NB4 (cell line): ENCODE measurements at regions not wholly inside any gene's neighbourhood (a gene's known extent, or its start where the extent isn't known, plus 50 kb on each side); places are given as distances from the start of the nearest gene placed in this dataset.

ENCODE experiments used
- POLR2A ChIP-seq: IDR thresholded peaks from 2 replicates; pipeline ENCODE4 v1.6.1; 2011; ENCODE audit warnings: mild to moderate bottlenecking; ENCODE audit not compliant: insufficient read length; ENCODE audit errors: extremely low read depth
- TF ChIP-seq, protein P1 (sequence below): IDR thresholded peaks from one replicate; pipeline ENCODE4 v1.5.1; 2012; ENCODE audit warnings: low read depth, low read length
- TF ChIP-seq, protein P2 (sequence below): IDR thresholded peaks from 2 replicates; pipeline ENCODE4 v1.6.1; 2011; ENCODE audit warnings: low read depth, low read length

DNA sequence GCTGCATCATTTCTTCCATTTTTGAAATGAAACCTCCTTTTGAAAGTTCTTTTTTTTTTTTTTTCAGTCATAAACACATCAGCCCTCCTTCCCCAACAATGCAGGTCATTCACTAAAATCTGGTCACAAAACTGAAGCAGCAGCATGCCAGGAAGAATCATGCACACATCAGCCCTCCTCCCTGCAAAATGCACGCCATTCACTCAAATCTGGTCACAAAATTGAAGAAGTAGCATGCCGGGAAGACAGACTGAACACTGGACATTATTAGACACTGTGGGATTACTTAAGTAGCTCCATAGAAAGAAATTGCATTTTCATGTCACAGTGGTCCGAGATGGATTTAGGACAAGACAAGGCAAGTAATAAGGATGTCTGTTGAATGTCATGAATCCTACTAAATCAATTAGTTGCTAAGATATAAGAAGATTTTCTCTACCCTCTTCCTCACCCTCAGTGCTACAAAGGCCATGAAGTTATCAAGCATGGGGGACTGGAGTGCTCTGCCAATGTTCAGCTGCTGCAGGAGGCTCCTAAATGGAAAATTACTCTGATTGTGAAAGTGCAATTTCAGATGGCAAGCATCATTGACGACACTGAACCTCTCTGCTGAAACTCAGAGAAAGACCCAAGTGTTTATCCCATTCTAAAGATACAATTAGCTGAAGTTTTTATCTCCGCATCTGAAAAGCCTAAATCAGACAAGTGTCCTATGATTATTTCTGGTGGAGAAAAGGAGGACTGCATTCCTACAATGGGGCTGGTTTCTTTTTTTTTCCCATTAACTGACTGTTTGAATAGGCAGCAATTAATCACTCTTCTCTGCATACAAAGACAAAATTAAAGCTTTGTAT is 913.2 kb downstream of the DIAPH3 start:
- TF ChIP-seq, protein P1, sequence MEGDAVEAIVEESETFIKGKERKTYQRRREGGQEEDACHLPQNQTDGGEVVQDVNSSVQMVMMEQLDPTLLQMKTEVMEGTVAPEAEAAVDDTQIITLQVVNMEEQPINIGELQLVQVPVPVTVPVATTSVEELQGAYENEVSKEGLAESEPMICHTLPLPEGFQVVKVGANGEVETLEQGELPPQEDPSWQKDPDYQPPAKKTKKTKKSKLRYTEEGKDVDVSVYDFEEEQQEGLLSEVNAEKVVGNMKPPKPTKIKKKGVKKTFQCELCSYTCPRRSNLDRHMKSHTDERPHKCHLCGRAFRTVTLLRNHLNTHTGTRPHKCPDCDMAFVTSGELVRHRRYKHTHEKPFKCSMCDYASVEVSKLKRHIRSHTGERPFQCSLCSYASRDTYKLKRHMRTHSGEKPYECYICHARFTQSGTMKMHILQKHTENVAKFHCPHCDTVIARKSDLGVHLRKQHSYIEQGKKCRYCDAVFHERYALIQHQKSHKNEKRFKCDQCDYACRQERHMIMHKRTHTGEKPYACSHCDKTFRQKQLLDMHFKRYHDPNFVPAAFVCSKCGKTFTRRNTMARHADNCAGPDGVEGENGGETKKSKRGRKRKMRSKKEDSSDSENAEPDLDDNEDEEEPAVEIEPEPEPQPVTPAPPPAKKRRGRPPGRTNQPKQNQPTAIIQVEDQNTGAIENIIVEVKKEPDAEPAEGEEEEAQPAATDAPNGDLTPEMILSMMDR = no peak
- no peak for TF ChIP-seq POLR2A
- TF ChIP-seq, protein P2, sequence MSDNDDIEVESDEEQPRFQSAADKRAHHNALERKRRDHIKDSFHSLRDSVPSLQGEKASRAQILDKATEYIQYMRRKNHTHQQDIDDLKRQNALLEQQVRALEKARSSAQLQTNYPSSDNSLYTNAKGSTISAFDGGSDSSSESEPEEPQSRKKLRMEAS = no peak
